Calu3 (cell line): ENCODE measurements at regions not wholly inside any gene's neighbourhood (a gene's known extent, or its start where the extent isn't known, plus 50 kb on each side); places are given as distances from the start of the nearest gene placed in this dataset.
"Not testable (repeated sequence)": the region's sequence is repeated elsewhere in the genome, so short reads cannot be mapped to it uniquely, and the experiment has no call there.

Source experiments
- BruUV-seq: library from RNA; stranded (reverse); fragments of 400-500 nt; replicated peaks from 2 replicates; lab custom pipeline; 2021; lab: Mats Ljungman, UMichigan
- CTCF ChIA-PET: fragments of 300-600 bp; sonication (Branson Sonifier 250); formaldehyde crosslinking; loops from one replicate; lab custom pipeline; 2022; ENCODE audit warnings: antibody characterized with exemption; lab: Charles Lee
- DNase-seq: peaks from one replicate; pipeline ENCODE4 v3.0.0; 2022
- H3K27ac Mint-ChIP-seq: one replicate; pipeline ENCODE4 v1.8.0; 2022; ENCODE audit warnings: mixed read lengths; ENCODE audit not compliant: unreplicated experiment
- H3K27me3 Mint-ChIP-seq: one replicate; pipeline ENCODE4 v1.8.0; 2022; ENCODE audit warnings: mixed read lengths; ENCODE audit not compliant: unreplicated experiment
- H3K36me3 Mint-ChIP-seq: one replicate; pipeline ENCODE4 v1.8.0; 2022; ENCODE audit warnings: mild to moderate bottlenecking, moderate library complexity, mixed read lengths; ENCODE audit not compliant: insufficient read depth, unreplicated experiment
- H3K4me1 Mint-ChIP-seq: one replicate; pipeline ENCODE4 v1.8.0; 2022; ENCODE audit warnings: mild to moderate bottlenecking, low read depth, mixed read lengths; ENCODE audit not compliant: unreplicated experiment
- H3K4me3 Mint-ChIP-seq: one replicate; pipeline ENCODE4 v1.8.0; 2022; ENCODE audit warnings: mild to moderate bottlenecking, low read depth, moderate library complexity, mixed read lengths; ENCODE audit not compliant: unreplicated experiment
- H3K9me3 Mint-ChIP-seq: one replicate; pipeline ENCODE4 v1.8.0; 2022; ENCODE audit warnings: low read depth, mixed read lengths; ENCODE audit not compliant: unreplicated experiment
- CTCF ChIP-seq: fragments of 200-600 bp; IDR thresholded peaks from one replicate; pipeline ENCODE4 v1.8.0; 2022; ENCODE audit warnings: antibody characterized with exemption; ENCODE audit not compliant: unreplicated experiment
- intact Hi-C: fragments of 100-400 bp; cut with micrococcal nuclease; formaldehyde crosslinking; loops from one replicate; pipeline ENCODE4 v1.10.0; 2022; ENCODE audit not compliant: unreplicated experiment

GRCh38 chr13:55577082-55577846, 1563.5 kb upstream of the PRR20A start:
- no TSS peak for BruUV-seq
- peaks cover 4% of the 10 kb centered on the region for H3K9me3 Mint-ChIP-seq
- CTCF ChIA-PET, result no interaction called here
- H3K4me3 Mint-ChIP-seq, result no peak overlapping the region
- H3K27ac Mint-ChIP-seq, result no peak overlapping the region
- H3K4me1 Mint-ChIP-seq, result no peaks in the 10 kb centered on the region
- no peaks in the 10 kb centered on the region for H3K27me3 Mint-ChIP-seq
- intact Hi-C loops, result no loop called here
- no peaks in the 10 kb centered on the region for H3K36me3 Mint-ChIP-seq
- TF ChIP-seq CTCF, result no peak
- DNase-seq, result no peak

GRCh38 chr13:55577847-55578210, 1562.9 kb upstream of the PRR20A start:
- DNase-seq, result no peak
- Mint-ChIP-seq H3K9me3 (peaks cover 4% of the 10 kb centered on the region), H3K36me3 (no peaks in the 10 kb centered on the region), H3K4me3 (no peak overlapping the region), H3K4me1 (no peaks in the 10 kb centered on the region), H3K27me3 (no peaks in the 10 kb centered on the region), H3K27ac (no peak overlapping the region)
- no TSS peak for BruUV-seq
- TF ChIP-seq CTCF, result no peak
- CTCF ChIA-PET, result no interaction called here
- intact Hi-C loops, result no loop called here

- H3K36me3 Mint-ChIP-seq, result not testable (repeated sequence)
Measured at GRCh38 chr13:55582294-55582693, 1558.4 kb upstream of the PRR20A start.

GRCh38 chr13:55583953-55584593, 1556.6 kb upstream of the PRR20A start:
- Mint-ChIP-seq H3K4me3 (no peak overlapping the region), H3K9me3 (peaks cover 5% of the 10 kb centered on the region), H3K27ac (no peak overlapping the region), H3K27me3 (no peaks in the 10 kb centered on the region), H3K36me3 (no peaks in the 10 kb centered on the region), H3K4me1 (no peaks in the 10 kb centered on the region)
- no peak for DNase-seq
- no TSS peak for BruUV-seq
- TF ChIP-seq CTCF, result no peak
- CTCF ChIA-PET, result no interaction called here
- intact Hi-C loops, result no loop called here

More at GRCh38 chr13:55582294-55582693, 1558.4 kb upstream of the PRR20A start:
- H3K4me1 Mint-ChIP-seq, H3K27me3 Mint-ChIP-seq, DNase-seq, BruUV-seq, H3K4me3 Mint-ChIP-seq, CTCF ChIA-PET, intact Hi-C loops, H3K9me3 Mint-ChIP-seq, H3K27ac Mint-ChIP-seq: not testable (repeated sequence)

DNA sequence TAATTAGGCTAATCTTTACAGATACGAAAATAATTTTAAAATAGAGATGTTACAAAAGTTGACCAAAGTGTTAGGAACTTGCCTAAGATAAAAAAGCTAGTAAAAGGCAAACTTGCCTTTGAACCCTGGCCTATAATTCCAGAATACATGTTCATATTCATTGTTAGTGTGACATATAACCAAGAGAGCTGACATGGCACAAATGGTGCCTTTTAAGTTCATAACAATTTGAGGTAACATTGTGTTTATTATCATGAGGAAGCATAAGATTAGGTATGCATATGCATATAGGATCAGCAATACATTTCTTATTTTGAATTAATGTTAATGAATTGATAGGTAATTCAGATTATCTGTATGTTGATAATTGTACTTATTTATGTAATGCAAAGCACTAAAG, 1537.9 kb upstream of the PRR20A start:
- no peak overlapping the region for H3K27ac Mint-ChIP-seq
- no peak overlapping the region for H3K4me3 Mint-ChIP-seq
- no peak for DNase-seq
- H3K4me1 Mint-ChIP-seq, result no peaks in the 10 kb centered on the region
- no peaks in the 10 kb centered on the region for H3K27me3 Mint-ChIP-seq
- no peak for TF ChIP-seq CTCF
- CTCF ChIA-PET, result no interaction called here
- intact Hi-C loops, result no loop called here
- no TSS peak for BruUV-seq
- no peaks in the 10 kb centered on the region for H3K9me3 Mint-ChIP-seq
- H3K36me3 Mint-ChIP-seq, result no peaks in the 10 kb centered on the region
